Karpas-422 (cell line): ENCODE measurements at regions not wholly inside any gene's neighbourhood (a gene's known extent, or its start where the extent isn't known, plus 50 kb on each side); places are given as distances from the start of the nearest gene placed in this dataset.
"Not testable (repeated sequence)": the region's sequence is repeated elsewhere in the genome, so short reads cannot be mapped to it uniquely, and the experiment has no call there.

Source experiments
- DNase-seq: peaks from one replicate; pipeline ENCODE4 v3.0.0-alpha.2; 2015
- H2AFZ ChIP-seq: fragments of 200-600 bp; sonication (generic); 2 replicates; pipeline ENCODE4 v1.6.1; 2014; ENCODE audit warnings: antibody characterized with exemption, low read length, mixed read lengths
- H3K27ac ChIP-seq: fragments of 200-600 bp; sonication (generic); 2 replicates; pipeline ENCODE4 v1.5.1; 2014; ENCODE audit warnings: mild to moderate bottlenecking, low read length, moderate library complexity
- H3K27me3 ChIP-seq: fragments of 200-600 bp; sonication (generic); 2 replicates; pipeline ENCODE4 v1.6.1; 2014; ENCODE audit warnings: low read length, mixed read lengths
- H3K36me3 ChIP-seq: fragments of 200-600 bp; sonication (generic); 2 replicates; pipeline ENCODE4 v1.6.1; 2014; ENCODE audit warnings: low read length, mixed read lengths; ENCODE audit not compliant: insufficient read depth
- H3K4me1 ChIP-seq: fragments of 200-600 bp; sonication (generic); 2 replicates; pipeline ENCODE4 v1.6.1; 2014; ENCODE audit warnings: mild to moderate bottlenecking, low read length, mixed read lengths
- H3K4me2 ChIP-seq: fragments of 200-600 bp; sonication (generic); 2 replicates; pipeline ENCODE4 v1.6.1; 2014; ENCODE audit warnings: low read length, low read depth, mild to moderate bottlenecking; ENCODE audit not compliant: poor library complexity, severe bottlenecking
- H3K4me3 ChIP-seq: fragments of 200-600 bp; sonication (generic); 2 replicates; pipeline ENCODE4 v1.5.1; 2014; ENCODE audit warnings: mild to moderate bottlenecking, antibody characterized with exemption, low read length, mixed read lengths
- H3K79me2 ChIP-seq: fragments of 200-600 bp; sonication (generic); 2 replicates; pipeline ENCODE4 v1.6.1; 2014; ENCODE audit warnings: mild to moderate bottlenecking, low read length, mixed read lengths
- H3K9ac ChIP-seq: fragments of 200-600 bp; sonication (generic); 2 replicates; pipeline ENCODE4 v1.6.0; 2014; ENCODE audit warnings: low read length
- H3K9me2 ChIP-seq: fragments of 200-600 bp; sonication (generic), shearing (Covaris generic); replicated peaks from 2 replicates; pipeline ENCODE4 v1.6.0; 2014; ENCODE audit warnings: mild to moderate bottlenecking, low read length, moderate library complexity; ENCODE audit not compliant: insufficient read depth
- H3K9me3 ChIP-seq: fragments of 300-700, 200-600 bp; sonication (generic); 2 replicates; pipeline ENCODE4 v1.6.1; 2014; ENCODE audit warnings: low read length, mixed read lengths
- H4K20me1 ChIP-seq: fragments of 200-600 bp; sonication (generic); 2 replicates; pipeline ENCODE4 v1.6.1; 2014; ENCODE audit warnings: mild to moderate bottlenecking, antibody characterized with exemption, low read length, low read depth; ENCODE audit not compliant: insufficient read depth

DNA sequence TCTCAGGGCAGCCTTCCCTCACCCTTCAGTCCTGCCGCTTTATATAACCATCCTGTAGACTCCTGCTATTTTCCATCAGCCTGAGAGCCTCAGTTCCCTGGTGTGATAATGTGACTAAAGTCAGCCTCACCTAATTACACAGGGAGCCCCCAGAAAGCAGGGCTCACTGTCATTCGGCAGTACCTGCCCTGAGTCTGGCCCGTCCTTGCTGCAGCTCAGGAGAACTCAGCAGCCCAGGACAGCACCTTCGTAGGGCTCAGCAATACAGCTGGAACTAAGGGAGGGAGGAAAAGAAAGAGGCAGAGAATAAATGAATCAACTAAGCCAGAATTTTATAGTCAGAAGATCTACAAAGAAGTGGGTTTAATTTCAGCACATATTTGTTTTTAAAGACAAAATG lies 598.7 kb downstream of the SPATA31A6 start:
- H3K4me3 ChIP-seq, H3K4me1 ChIP-seq, H4K20me1 ChIP-seq, H3K9ac ChIP-seq, DNase-seq, H3K27me3 ChIP-seq, H3K9me2 ChIP-seq, H3K27ac ChIP-seq, H3K36me3 ChIP-seq, H3K79me2 ChIP-seq, H2AFZ ChIP-seq, H3K4me2 ChIP-seq, H3K9me3 ChIP-seq: not testable (repeated sequence)

GRCh38 chr9:42792725-42793124 lies 609.3 kb downstream of the SPATA31A6 start:
- not testable (repeated sequence) for H3K36me3 ChIP-seq, H2AFZ ChIP-seq, H3K4me1 ChIP-seq, H3K9me3 ChIP-seq, H3K9me2 ChIP-seq, H4K20me1 ChIP-seq, H3K27ac ChIP-seq, H3K4me2 ChIP-seq, H3K27me3 ChIP-seq, H3K9ac ChIP-seq, DNase-seq, H3K79me2 ChIP-seq, H3K4me3 ChIP-seq

- not testable (repeated sequence) for H4K20me1 ChIP-seq, H2AFZ ChIP-seq, H3K9me2 ChIP-seq, H3K79me2 ChIP-seq, H3K9ac ChIP-seq, H3K36me3 ChIP-seq, H3K27ac ChIP-seq, H3K4me3 ChIP-seq, H3K4me2 ChIP-seq, H3K9me3 ChIP-seq, H3K4me1 ChIP-seq, H3K27me3 ChIP-seq, DNase-seq
Observed at GRCh38 chr9:42798571-42798970, 615.1 kb downstream of the SPATA31A6 start.

DNA sequence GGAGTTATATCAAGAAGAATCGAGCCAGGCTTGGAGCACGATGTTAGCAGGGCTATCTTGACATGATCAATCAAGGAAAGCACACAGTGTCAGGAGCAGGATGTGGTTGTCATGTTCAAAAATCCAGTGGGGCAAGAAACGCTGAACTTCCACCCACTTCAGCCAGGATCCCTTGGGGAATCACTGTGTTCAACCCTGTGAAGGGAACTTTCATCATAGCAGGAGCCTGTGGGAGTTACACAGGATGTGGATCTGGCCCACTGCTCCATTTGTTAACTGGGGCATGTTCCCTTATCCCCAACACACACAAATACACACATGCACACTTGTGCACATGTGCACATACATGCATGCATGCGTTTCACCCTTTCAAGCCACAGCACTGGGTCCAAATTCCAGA lies 619.3 kb downstream of the SPATA31A6 start:
- H3K4me3 ChIP-seq, H4K20me1 ChIP-seq, H3K4me2 ChIP-seq, H3K4me1 ChIP-seq, H3K36me3 ChIP-seq, H3K27me3 ChIP-seq, H3K9me2 ChIP-seq, DNase-seq, H3K9me3 ChIP-seq, H3K27ac ChIP-seq, H2AFZ ChIP-seq, H3K79me2 ChIP-seq, H3K9ac ChIP-seq: not testable (repeated sequence)

GRCh38 chr9:42806674-42807073 lies 623.2 kb downstream of the SPATA31A6 start:
- H4K20me1 ChIP-seq, H3K9me2 ChIP-seq, DNase-seq, H3K4me2 ChIP-seq, H3K4me3 ChIP-seq, H3K4me1 ChIP-seq, H3K36me3 ChIP-seq, H3K79me2 ChIP-seq, H3K27ac ChIP-seq, H3K9ac ChIP-seq, H2AFZ ChIP-seq, H3K27me3 ChIP-seq, H3K9me3 ChIP-seq: not testable (repeated sequence)

GRCh38 chr9:42821468-42821867 lies 638.0 kb downstream of the SPATA31A6 start:
- not testable (repeated sequence) for H3K79me2 ChIP-seq, H3K4me3 ChIP-seq, DNase-seq, H3K4me2 ChIP-seq, H4K20me1 ChIP-seq, H3K27ac ChIP-seq, H3K9me3 ChIP-seq, H3K36me3 ChIP-seq, H3K4me1 ChIP-seq, H3K27me3 ChIP-seq, H3K9me2 ChIP-seq, H2AFZ ChIP-seq, H3K9ac ChIP-seq

- H2AFZ ChIP-seq, H3K27ac ChIP-seq, DNase-seq, H3K4me3 ChIP-seq, H3K36me3 ChIP-seq, H3K4me1 ChIP-seq, H3K9me2 ChIP-seq, H3K9me3 ChIP-seq, H3K79me2 ChIP-seq, H4K20me1 ChIP-seq, H3K27me3 ChIP-seq, H3K4me2 ChIP-seq, H3K9ac ChIP-seq: not testable (repeated sequence)
Observed at GRCh38 chr9:42848156-42848555, 664.7 kb downstream of the SPATA31A6 start.

- not testable (repeated sequence) for H3K27ac ChIP-seq, H3K9ac ChIP-seq, DNase-seq, H4K20me1 ChIP-seq, H3K36me3 ChIP-seq, H3K27me3 ChIP-seq, H3K9me3 ChIP-seq, H3K79me2 ChIP-seq, H3K4me3 ChIP-seq, H3K4me2 ChIP-seq, H3K9me2 ChIP-seq, H2AFZ ChIP-seq, H3K4me1 ChIP-seq
Observed at GRCh38 chr9:42850896-42851693, 667.6 kb downstream of the SPATA31A6 start.

GRCh38 chr9:42851701-42852100 lies 668.2 kb downstream of the SPATA31A6 start:
- not testable (repeated sequence) for H4K20me1 ChIP-seq, H3K9ac ChIP-seq, H3K9me3 ChIP-seq, H3K9me2 ChIP-seq, H2AFZ ChIP-seq, DNase-seq, H3K4me1 ChIP-seq, H3K4me3 ChIP-seq, H3K27me3 ChIP-seq, H3K36me3 ChIP-seq, H3K79me2 ChIP-seq, H3K4me2 ChIP-seq, H3K27ac ChIP-seq
